ENCODE measurements at regions not wholly inside any gene's neighbourhood (a gene's known extent, or its start where the extent isn't known, plus 50 kb on each side); places are given as distances from the start of the nearest gene placed in this dataset.

DNA sequence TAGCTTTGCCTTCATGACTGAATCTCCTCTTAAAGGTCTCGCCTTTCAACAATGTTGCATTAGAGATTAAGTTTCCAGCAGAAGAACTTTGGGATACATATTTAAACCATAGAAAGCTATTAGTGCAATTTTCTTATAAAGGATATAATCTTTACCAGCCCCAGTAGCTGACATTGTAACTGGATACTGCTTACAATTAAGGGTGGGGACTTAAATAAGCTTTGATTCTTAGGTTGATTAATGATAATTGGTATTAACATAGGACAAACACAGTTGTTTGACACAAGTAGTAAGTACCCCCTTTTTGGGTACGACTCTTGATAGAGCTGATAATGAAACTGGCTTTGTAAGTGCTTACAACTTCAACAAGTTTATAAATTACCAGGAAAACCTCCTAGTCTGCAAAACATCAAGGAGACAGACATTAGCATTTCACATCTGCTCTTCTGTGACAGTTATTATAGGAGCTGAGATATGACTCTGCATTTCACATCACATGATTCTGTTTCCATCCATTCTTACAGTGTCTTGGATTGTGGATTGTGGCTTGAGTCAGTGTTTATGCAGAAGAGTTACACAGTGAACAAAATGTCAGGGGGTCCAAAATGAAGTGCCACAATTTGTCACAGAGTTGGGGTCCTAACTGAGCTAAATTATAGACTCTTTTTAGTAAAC lies 249.1 kb upstream of the E2F7 start:
- Histone ChIP-seq H3K36me3 (ENCODE audit: control insufficient read depth in 5 of 5, insufficient read depth in 5 of 5, low read length in 5 of 5) (no peaks in the 10 kb centered on the region), H3K9ac (ENCODE audit: low read length in 5 of 5) (no peak overlapping the region), H3K4me1 (ENCODE audit: control insufficient read depth in 5 of 5, insufficient read depth in 5 of 5, low read length in 5 of 5) (peaks cover 0 to 16% (median 13%) of the 10 kb centered on the region in 5 donors), H3K9me3 (ENCODE audit: control insufficient read depth in 5 of 5, low read length in 5 of 5) (no peaks in the 10 kb centered on the region), H3K4me3 (ENCODE audit: low read depth in 1 of 5, low read length in 5 of 5) (no peak overlapping the region), H3K27ac (ENCODE audit: low read depth, low read length) (no peak overlapping the region), H3K27me3 (ENCODE audit: control insufficient read depth in 5 of 5, insufficient read depth in 4 of 5, low read length in 5 of 5) (no peaks in the 10 kb centered on the region)

DNA sequence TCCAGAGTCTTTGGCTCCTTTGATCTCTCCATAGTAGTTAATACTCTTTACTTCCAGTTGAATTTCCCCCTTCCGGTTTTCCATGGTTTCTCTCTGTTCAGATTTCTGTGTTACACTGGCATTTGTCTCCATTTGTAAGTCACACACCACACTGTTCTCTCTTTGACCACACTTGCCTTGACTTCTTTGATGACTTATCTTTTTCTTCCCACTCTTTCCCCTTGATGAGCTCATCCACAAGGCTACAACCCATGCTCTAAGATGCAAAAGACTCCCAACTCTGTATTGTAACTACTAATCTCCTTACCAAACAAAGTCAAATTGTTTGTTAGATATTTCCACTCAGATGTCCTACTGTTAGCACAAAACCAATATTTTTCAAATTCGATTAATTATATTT lies 242.7 kb upstream of the E2F7 start:
- no peaks in the 10 kb centered on the region for H3K36me3 ChIP-seq (ENCODE audit: control insufficient read depth in 5 of 5, insufficient read depth in 5 of 5, low read length in 5 of 5)
- no peak overlapping the region for H3K4me3 ChIP-seq (ENCODE audit: low read depth in 1 of 5, low read length in 5 of 5)
- H3K4me1 ChIP-seq (ENCODE audit: control insufficient read depth in 5 of 5, insufficient read depth in 5 of 5, low read length in 5 of 5), result peaks cover 0 to 8% (median 5%) of the 10 kb centered on the region in 5 donors
- H3K27ac ChIP-seq (ENCODE audit: low read depth, low read length), result no peak overlapping the region
- H3K9me3 ChIP-seq (ENCODE audit: control insufficient read depth in 5 of 5, low read length in 5 of 5), result peaks cover 0 to 2% (median 0%) of the 10 kb centered on the region in 5 donors
- H3K9ac ChIP-seq (ENCODE audit: low read length in 5 of 5), result no peak overlapping the region
- H3K27me3 ChIP-seq (ENCODE audit: control insufficient read depth in 5 of 5, insufficient read depth in 4 of 5, low read length in 5 of 5), result no peaks in the 10 kb centered on the region

GRCh38 chr12:77300811-77301210 lies 235.4 kb upstream of the E2F7 start:
- H3K27ac ChIP-seq (ENCODE audit: low read depth, low read length), result no peak overlapping the region
- H3K4me3 ChIP-seq (ENCODE audit: low read depth in 1 of 5, low read length in 5 of 5), result no peak overlapping the region
- no peaks in the 10 kb centered on the region for H3K36me3 ChIP-seq (ENCODE audit: control insufficient read depth in 5 of 5, insufficient read depth in 5 of 5, low read length in 5 of 5)
- H3K27me3 ChIP-seq (ENCODE audit: control insufficient read depth in 5 of 5, insufficient read depth in 4 of 5, low read length in 5 of 5), result no peaks in the 10 kb centered on the region
- no peak overlapping the region for H3K9ac ChIP-seq (ENCODE audit: low read length in 5 of 5)
- no peaks in the 10 kb centered on the region for H3K4me1 ChIP-seq (ENCODE audit: control insufficient read depth in 5 of 5, insufficient read depth in 5 of 5, low read length in 5 of 5)
- peaks cover 0 to 6% (median 0%) of the 10 kb centered on the region in 5 donors for H3K9me3 ChIP-seq (ENCODE audit: control insufficient read depth in 5 of 5, low read length in 5 of 5)

DNA sequence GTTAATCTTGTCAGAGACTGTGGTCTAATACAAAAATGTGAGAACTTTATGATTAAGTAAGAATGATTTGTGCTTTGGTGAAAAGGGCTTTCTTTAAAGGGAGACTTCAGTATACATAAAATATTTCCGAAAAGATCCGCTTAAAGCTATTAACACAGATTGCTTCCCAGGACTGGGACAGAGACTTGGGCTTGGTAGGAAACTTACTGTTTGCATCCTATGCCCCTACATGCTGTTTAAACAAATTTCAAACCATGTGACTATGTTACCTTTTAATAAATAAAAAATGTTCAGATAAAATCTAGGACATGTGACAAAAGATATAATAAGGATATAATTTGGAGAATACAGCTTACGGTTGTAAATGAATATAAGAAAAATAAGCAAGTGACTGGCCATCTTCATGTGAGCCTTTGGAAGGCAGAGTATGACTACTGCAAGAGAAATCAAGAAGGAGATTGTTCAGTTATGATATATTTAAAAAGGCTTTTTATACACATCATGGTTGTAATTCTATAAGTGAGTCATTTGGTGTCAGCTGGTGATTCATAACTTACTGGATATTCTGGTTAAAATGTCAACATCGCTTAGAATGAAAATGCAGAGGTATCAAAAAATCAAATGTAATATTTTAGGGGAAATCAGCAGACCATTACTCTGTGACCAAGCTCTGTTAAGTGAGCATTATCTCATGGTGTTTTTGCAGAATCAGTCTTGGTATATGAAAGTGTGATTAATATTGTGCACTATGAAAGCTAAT lies 234.7 kb upstream of the E2F7 start:
- Histone ChIP-seq H3K36me3 (ENCODE audit: control insufficient read depth in 5 of 5, insufficient read depth in 5 of 5, low read length in 5 of 5) (no peaks in the 10 kb centered on the region), H3K9ac (ENCODE audit: low read length in 5 of 5) (no peak overlapping the region), H3K4me3 (ENCODE audit: low read depth in 1 of 5, low read length in 5 of 5) (no peak overlapping the region), H3K27me3 (ENCODE audit: control insufficient read depth in 5 of 5, insufficient read depth in 4 of 5, low read length in 5 of 5) (no peaks in the 10 kb centered on the region), H3K4me1 (ENCODE audit: control insufficient read depth in 5 of 5, insufficient read depth in 5 of 5, low read length in 5 of 5) (no peaks in the 10 kb centered on the region), H3K27ac (ENCODE audit: low read depth, low read length) (no peak overlapping the region), H3K9me3 (ENCODE audit: control insufficient read depth in 5 of 5, low read length in 5 of 5) (peaks cover 0 to 5% (median 0%) of the 10 kb centered on the region in 5 donors)

GRCh38 chr12:77299001-77299400 lies 233.6 kb upstream of the E2F7 start:
- Histone ChIP-seq H3K9ac (ENCODE audit: low read length in 5 of 5) (no peak overlapping the region), H3K27ac (ENCODE audit: low read depth, low read length) (no peak overlapping the region), H3K4me1 (ENCODE audit: control insufficient read depth in 5 of 5, insufficient read depth in 5 of 5, low read length in 5 of 5) (no peaks in the 10 kb centered on the region), H3K36me3 (ENCODE audit: control insufficient read depth in 5 of 5, insufficient read depth in 5 of 5, low read length in 5 of 5) (no peaks in the 10 kb centered on the region), H3K9me3 (ENCODE audit: control insufficient read depth in 5 of 5, low read length in 5 of 5) (peaks cover 0 to 3% (median 0%) of the 10 kb centered on the region in 5 donors), H3K4me3 (ENCODE audit: low read depth in 1 of 5, low read length in 5 of 5) (no peak overlapping the region), H3K27me3 (ENCODE audit: control insufficient read depth in 5 of 5, insufficient read depth in 4 of 5, low read length in 5 of 5) (no peaks in the 10 kb centered on the region)

GRCh38 chr12:77294016-77294415 lies 228.6 kb upstream of the E2F7 start:
- Histone ChIP-seq H3K4me1 (ENCODE audit: control insufficient read depth in 5 of 5, insufficient read depth in 5 of 5, low read length in 5 of 5) (no peaks in the 10 kb centered on the region), H3K9ac (ENCODE audit: low read length in 5 of 5) (no peak overlapping the region), H3K36me3 (ENCODE audit: control insufficient read depth in 5 of 5, insufficient read depth in 5 of 5, low read length in 5 of 5) (no peaks in the 10 kb centered on the region), H3K9me3 (ENCODE audit: control insufficient read depth in 5 of 5, low read length in 5 of 5) (no peaks in the 10 kb centered on the region), H3K27me3 (ENCODE audit: control insufficient read depth in 5 of 5, insufficient read depth in 4 of 5, low read length in 5 of 5) (no peaks in the 10 kb centered on the region), H3K4me3 (ENCODE audit: low read depth in 1 of 5, low read length in 5 of 5) (no peak overlapping the region), H3K27ac (ENCODE audit: low read depth, low read length) (no peak overlapping the region)

GRCh38 chr12:77274926-77275325 lies 209.6 kb upstream of the E2F7 start:
- H3K9ac ChIP-seq (ENCODE audit: low read length in 5 of 5), result no peak overlapping the region
- H3K4me3 ChIP-seq (ENCODE audit: low read depth in 1 of 5, low read length in 5 of 5), result no peak overlapping the region
- no peaks in the 10 kb centered on the region for H3K36me3 ChIP-seq (ENCODE audit: control insufficient read depth in 5 of 5, insufficient read depth in 5 of 5, low read length in 5 of 5)
- H3K27ac ChIP-seq (ENCODE audit: low read depth, low read length), result no peak overlapping the region
- H3K9me3 ChIP-seq (ENCODE audit: control insufficient read depth in 5 of 5, low read length in 5 of 5), result no peaks in the 10 kb centered on the region
- no peaks in the 10 kb centered on the region for H3K4me1 ChIP-seq (ENCODE audit: control insufficient read depth in 5 of 5, insufficient read depth in 5 of 5, low read length in 5 of 5)
- no peaks in the 10 kb centered on the region for H3K27me3 ChIP-seq (ENCODE audit: control insufficient read depth in 5 of 5, insufficient read depth in 4 of 5, low read length in 5 of 5)

GRCh38 chr12:77273898-77274297 lies 208.5 kb upstream of the E2F7 start:
- Histone ChIP-seq H3K9ac (ENCODE audit: low read length in 5 of 5) (no peak overlapping the region), H3K27me3 (ENCODE audit: control insufficient read depth in 5 of 5, insufficient read depth in 4 of 5, low read length in 5 of 5) (no peaks in the 10 kb centered on the region), H3K4me1 (ENCODE audit: control insufficient read depth in 5 of 5, insufficient read depth in 5 of 5, low read length in 5 of 5) (no peaks in the 10 kb centered on the region), H3K36me3 (ENCODE audit: control insufficient read depth in 5 of 5, insufficient read depth in 5 of 5, low read length in 5 of 5) (no peaks in the 10 kb centered on the region), H3K4me3 (ENCODE audit: low read depth in 1 of 5, low read length in 5 of 5) (no peak overlapping the region), H3K9me3 (ENCODE audit: control insufficient read depth in 5 of 5, low read length in 5 of 5) (no peaks in the 10 kb centered on the region), H3K27ac (ENCODE audit: low read depth, low read length) (no peak overlapping the region)

DNA sequence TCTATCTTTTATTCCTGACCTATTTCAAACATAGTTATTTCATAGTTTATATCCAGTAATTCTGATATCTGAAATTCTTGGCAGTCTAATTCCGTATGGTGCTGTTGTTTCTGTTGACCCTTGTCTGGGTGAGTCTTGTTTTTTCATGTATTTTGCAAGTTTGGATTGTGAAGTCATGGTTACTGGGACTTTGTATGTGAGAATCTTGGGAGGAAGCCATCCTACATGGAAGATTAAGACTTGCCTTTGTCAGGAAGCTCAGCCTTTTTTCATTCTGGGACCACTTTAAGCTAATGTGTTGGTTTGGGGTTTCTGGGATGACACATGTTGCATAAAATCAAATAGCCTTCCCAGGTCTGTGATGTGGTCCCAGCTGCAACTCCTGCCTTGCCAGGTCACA lies 191.6 kb upstream of the E2F7 start:
- peaks cover 0 to 7% (median 3%) of the 10 kb centered on the region in 5 donors for H3K4me1 ChIP-seq (ENCODE audit: control insufficient read depth in 5 of 5, insufficient read depth in 5 of 5, low read length in 5 of 5)

GRCh38 chr12:77253321-77253720 lies 188.0 kb upstream of the E2F7 start:
- H3K27me3 ChIP-seq (ENCODE audit: control insufficient read depth in 5 of 5, insufficient read depth in 4 of 5, low read length in 5 of 5), result no peaks in the 10 kb centered on the region
- no peak overlapping the region for H3K4me3 ChIP-seq (ENCODE audit: low read depth in 1 of 5, low read length in 5 of 5)
- H3K4me1 ChIP-seq (ENCODE audit: control insufficient read depth in 5 of 5, insufficient read depth in 5 of 5, low read length in 5 of 5), result peaks cover 0 to 13% (median 3%) of the 10 kb centered on the region in 5 donors
- H3K9ac ChIP-seq (ENCODE audit: low read length in 5 of 5), result no peak overlapping the region
- H3K36me3 ChIP-seq (ENCODE audit: control insufficient read depth in 5 of 5, insufficient read depth in 5 of 5, low read length in 5 of 5), result no peaks in the 10 kb centered on the region
- H3K9me3 ChIP-seq (ENCODE audit: control insufficient read depth in 5 of 5, low read length in 5 of 5), result no peaks in the 10 kb centered on the region
- no peak overlapping the region for H3K27ac ChIP-seq (ENCODE audit: low read depth, low read length)

More for the DNA sequence above, 191.6 kb upstream of the E2F7 start:
- no peaks in the 10 kb centered on the region for H3K36me3 ChIP-seq (ENCODE audit: control insufficient read depth in 5 of 5, insufficient read depth in 5 of 5, low read length in 5 of 5)
- no peaks in the 10 kb centered on the region for H3K27me3 ChIP-seq (ENCODE audit: control insufficient read depth in 5 of 5, insufficient read depth in 4 of 5, low read length in 5 of 5)
- no peak overlapping the region for H3K27ac ChIP-seq (ENCODE audit: low read depth, low read length)
- H3K9me3 ChIP-seq (ENCODE audit: control insufficient read depth in 5 of 5, low read length in 5 of 5), result no peaks in the 10 kb centered on the region
- no peak overlapping the region for H3K4me3 ChIP-seq (ENCODE audit: low read depth in 1 of 5, low read length in 5 of 5)
- H3K9ac ChIP-seq (ENCODE audit: low read length in 5 of 5), result no peak overlapping the region
